NCI-H2081 treated with DMSO at 0.1 percent for 48 hours (cell line): ENCODE measurements at regions not wholly inside any gene's neighbourhood (a gene's known extent, or its start where the extent isn't known, plus 50 kb on each side); places are given as distances from the start of the nearest gene placed in this dataset.

Experiments used
- DNase-seq: peaks from one replicate; lab custom pipeline; 2025; lab: John Stamatoyannopoulos, UW

- no peak for DNase-seq
Observed at GRCh38 chr7:46239846-46240245, 318.8 kb upstream of the IGFBP3 start.

- no peak for DNase-seq
Observed at GRCh38 chr7:46237466-46237865, 316.4 kb upstream of the IGFBP3 start.

GRCh38 chr7:46233585-46234329, 312.7 kb upstream of the IGFBP3 start:
- no peak for DNase-seq

GRCh38 chr7:46230990-46231305, 309.9 kb upstream of the IGFBP3 start:
- no peak for DNase-seq

- no peak for DNase-seq
Observed at GRCh38 chr7:46230298-46230989, 309.4 kb upstream of the IGFBP3 start.

GRCh38 chr7:46229409-46229808, 308.3 kb upstream of the IGFBP3 start:
- no peak for DNase-seq

GRCh38 chr7:46226860-46227259, 305.8 kb upstream of the IGFBP3 start:
- DNase-seq, result no peak

- no peak for DNase-seq
Observed at GRCh38 chr7:46224363-46224762, 303.3 kb upstream of the IGFBP3 start.

- DNase-seq, result no peak
Observed at GRCh38 chr7:46220066-46220630, 299.1 kb upstream of the IGFBP3 start.

GRCh38 chr7:46218461-46219200, 297.6 kb upstream of the IGFBP3 start:
- DNase-seq, result no peak

GRCh38 chr7:46215987-46216567, 295.0 kb upstream of the IGFBP3 start:
- no peak for DNase-seq

- no peak for DNase-seq
Observed at GRCh38 chr7:46214526-46214925, 293.5 kb upstream of the IGFBP3 start.

- DNase-seq, result no peak
Observed at GRCh38 chr7:46213154-46213537, 292.1 kb upstream of the IGFBP3 start.

- no peak for DNase-seq
Observed at GRCh38 chr7:46212425-46213153, 291.5 kb upstream of the IGFBP3 start.

GRCh38 chr7:46210467-46210866, 289.4 kb upstream of the IGFBP3 start:
- no peak for DNase-seq

GRCh38 chr7:46209611-46210388, 288.7 kb upstream of the IGFBP3 start:
- no peak for DNase-seq

- DNase-seq, result no peak
Observed at GRCh38 chr7:46208635-46209525, 287.8 kb upstream of the IGFBP3 start.

- DNase-seq, result no peak
Observed at GRCh38 chr7:46207931-46208634, 287.0 kb upstream of the IGFBP3 start.

GRCh38 chr7:46206476-46207060, 285.5 kb upstream of the IGFBP3 start:
- no peak for DNase-seq
